Esophagus muscularis mucosa (tissue), 4 donors: ENCODE measurements at regions not wholly inside any gene's neighbourhood (a gene's known extent, or its start where the extent isn't known, plus 50 kb on each side); places are given as distances from the start of the nearest gene placed in this dataset.

Experiments used
- DNase-seq: peaks from one replicate; pipeline ENCODE4 v3.0.0-alpha.2; 2017; ENCODE audit errors: extremely low spot score
- H3K27ac ChIP-seq, 4 donors: fragments of 200-600 bp; sonication (generic); replicated peaks in 1 of 4; 1 replicate in 3 of 4; 2 replicates in 1 of 4; pipeline ENCODE4 v1.5.1; 2016 to 2019; ENCODE audit warnings: mild to moderate bottlenecking in 1 of 4
- H3K27me3 ChIP-seq, 4 donors: fragments of 200-600 bp; sonication (generic); one replicate each; pipeline versions ENCODE4 v1.5.1 to v1.6.0; 2016 to 2019
- H3K36me3 ChIP-seq, 4 donors: fragments of 200-600 bp; sonication (generic); one replicate each; pipeline ENCODE4 v1.5.1; 2016 to 2019
- H3K4me1 ChIP-seq, 4 donors: fragments of 200-600 bp; sonication (generic); one replicate each; pipeline ENCODE4 v1.5.1; 2016 to 2019
- H3K4me3 ChIP-seq, 4 donors: fragments of 200-600 bp; sonication (generic); 1 replicate in 2 of 4; 2 replicates in 2 of 4; pipeline ENCODE4 v1.5.1; 2016 to 2019; ENCODE audit warnings: mild to moderate bottlenecking in 4 of 4, moderate library complexity in 1 of 4
- H3K9me3 ChIP-seq, 4 donors: fragments of 200-600 bp; sonication (generic); 1 replicate in 3 of 4; 2 replicates in 1 of 4; pipeline ENCODE4 v1.5.1; 2016 to 2019
- EP300 ChIP-seq: sonication (generic); formaldehyde crosslinking; IDR thresholded peaks from one replicate; pipeline ENCODE4 v1.6.1; 2017; ENCODE audit warnings: antibody characterized with exemption
- POLR2A ChIP-seq: fragments of 450-650 bp; IDR thresholded peaks from one replicate; pipeline ENCODE4 v1.6.1; 2017; ENCODE audit warnings: antibody characterized with exemption, moderate library complexity, mild to moderate bottlenecking, low read depth
- POLR2AphosphoS5 ChIP-seq, 2 donors: sonication (generic); formaldehyde crosslinking; IDR thresholded peaks; one replicate each; pipeline ENCODE4 v1.6.1; 2017; ENCODE audit warnings: antibody characterized with exemption in 2 of 2
- WGBS: methylation state at CpG from one replicate; pipeline ENCODE4 v1.1.5; 2018; 5-methylcytosine and 5-hydroxymethylcytosine counted together
- intact Hi-C: fragments of 100-400 bp; cut with DNase I; formaldehyde crosslinking; loops from one replicate; pipeline ENCODE4 v1.15.1; 2023
- TF ChIP-seq, protein P1 (sequence below), 3 experiments: fragments of 200-600 bp in 2 of 3; fragments of 450-650 bp in 1 of 3; sonication (generic) in 2 of 3; IDR thresholded peaks; one replicate each; pipeline ENCODE4 v1.5.1; 2017 to 2019; ENCODE audit warnings: antibody characterized with exemption in 3 of 3, mild to moderate bottlenecking in 2 of 3, moderate library complexity in 1 of 3

DNA sequence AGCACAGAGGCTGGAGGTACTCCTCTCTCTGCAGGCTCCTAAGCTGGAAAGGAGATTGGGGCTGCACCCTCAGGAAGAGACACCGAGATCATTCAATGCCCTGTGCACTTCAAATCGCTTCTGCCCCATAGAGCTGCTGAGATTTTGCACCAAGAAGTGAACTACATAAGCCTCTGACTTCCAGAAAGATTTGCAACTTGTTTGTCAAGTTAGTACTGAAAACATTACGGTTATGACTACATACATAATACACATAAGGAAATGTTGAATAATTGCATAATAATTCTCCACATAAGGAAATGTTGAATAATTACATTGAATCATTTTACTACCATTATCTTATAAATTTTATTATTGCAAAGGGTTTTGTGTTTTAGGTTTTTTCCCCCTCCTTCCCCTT lies 120.3 kb upstream of the SASH1 start:
- WGBS: 87% methylated on average over 3 of the region's 3 CpGs
- no peak overlapping the region for H3K27ac ChIP-seq
- H3K36me3 ChIP-seq: no peaks in the 10 kb centered on the region
- TF ChIP-seq EP300 (no peak), POLR2AphosphoS5 (IDR thresholded peaks at IDR 0.05) (no peak), POLR2A (no peak)
- TF ChIP-seq, protein P1, sequence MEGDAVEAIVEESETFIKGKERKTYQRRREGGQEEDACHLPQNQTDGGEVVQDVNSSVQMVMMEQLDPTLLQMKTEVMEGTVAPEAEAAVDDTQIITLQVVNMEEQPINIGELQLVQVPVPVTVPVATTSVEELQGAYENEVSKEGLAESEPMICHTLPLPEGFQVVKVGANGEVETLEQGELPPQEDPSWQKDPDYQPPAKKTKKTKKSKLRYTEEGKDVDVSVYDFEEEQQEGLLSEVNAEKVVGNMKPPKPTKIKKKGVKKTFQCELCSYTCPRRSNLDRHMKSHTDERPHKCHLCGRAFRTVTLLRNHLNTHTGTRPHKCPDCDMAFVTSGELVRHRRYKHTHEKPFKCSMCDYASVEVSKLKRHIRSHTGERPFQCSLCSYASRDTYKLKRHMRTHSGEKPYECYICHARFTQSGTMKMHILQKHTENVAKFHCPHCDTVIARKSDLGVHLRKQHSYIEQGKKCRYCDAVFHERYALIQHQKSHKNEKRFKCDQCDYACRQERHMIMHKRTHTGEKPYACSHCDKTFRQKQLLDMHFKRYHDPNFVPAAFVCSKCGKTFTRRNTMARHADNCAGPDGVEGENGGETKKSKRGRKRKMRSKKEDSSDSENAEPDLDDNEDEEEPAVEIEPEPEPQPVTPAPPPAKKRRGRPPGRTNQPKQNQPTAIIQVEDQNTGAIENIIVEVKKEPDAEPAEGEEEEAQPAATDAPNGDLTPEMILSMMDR (IDR thresholded peaks at IDR 0.05): no peak
- peaks cover 0 to 17% (median 13%) of the 10 kb centered on the region in 4 donors for H3K4me1 ChIP-seq
- no peak overlapping the region for H3K4me3 ChIP-seq
- intact Hi-C loops: no loop called here
- H3K27me3 ChIP-seq: no peaks in the 10 kb centered on the region
- DNase-seq: no peak
- H3K9me3 ChIP-seq: no peaks in the 10 kb centered on the region

DNA sequence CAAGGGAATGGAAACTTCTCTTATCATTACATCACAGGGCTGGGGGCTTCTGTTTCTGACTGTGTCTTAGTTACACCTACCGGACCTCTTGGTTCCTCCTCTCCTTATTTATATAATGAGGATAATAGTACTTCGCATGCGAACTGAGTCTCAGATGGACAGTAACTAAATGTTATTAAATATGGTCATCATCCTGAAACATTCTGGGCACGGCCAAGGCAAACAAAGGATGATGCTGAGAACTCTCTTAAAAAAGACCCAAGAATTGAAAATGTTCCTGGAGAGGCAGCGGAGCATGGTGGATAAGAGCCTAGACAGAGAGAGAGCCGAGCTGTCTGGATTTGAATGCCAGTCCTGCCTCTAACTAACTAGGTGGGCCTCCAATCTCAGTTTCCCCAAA lies 119.8 kb upstream of the SASH1 start:
- H3K4me3 ChIP-seq: no peak overlapping the region
- no peak for TF ChIP-seq EP300
- TF ChIP-seq, protein P1 (IDR thresholded peaks at IDR 0.05): no peak
- no peak for TF ChIP-seq POLR2AphosphoS5 (IDR thresholded peaks at IDR 0.05)
- TF ChIP-seq POLR2A: no peak
- peaks cover 0 to 15% (median 13%) of the 10 kb centered on the region in 4 donors for H3K4me1 ChIP-seq
- intact Hi-C loops: no loop called here
- H3K27me3 ChIP-seq: no peaks in the 10 kb centered on the region
- H3K27ac ChIP-seq: no peak overlapping the region
- WGBS: 50% methylated on average over 6 of the region's 6 CpGs
- no peaks in the 10 kb centered on the region for H3K36me3 ChIP-seq
- H3K9me3 ChIP-seq: no peaks in the 10 kb centered on the region
- DNase-seq: no peak

DNA sequence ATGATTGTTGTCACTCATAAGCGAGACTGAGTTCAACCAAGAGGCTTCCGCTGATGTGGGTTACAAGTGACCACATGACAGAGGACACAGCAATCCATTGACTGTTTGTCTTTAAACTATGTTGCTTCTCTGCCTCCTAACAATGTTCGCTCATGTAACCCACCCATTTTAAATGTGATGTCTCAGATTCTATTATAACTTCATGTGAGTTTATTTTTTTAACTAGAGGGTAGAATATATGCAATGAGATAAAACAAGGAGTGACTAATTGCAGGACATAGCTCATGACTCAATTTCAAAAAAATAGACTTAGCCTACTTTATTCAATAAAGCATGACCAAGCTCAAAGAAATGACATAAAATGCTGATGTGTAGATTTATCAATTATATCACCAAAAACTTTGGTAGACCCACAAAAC lies 119.2 kb upstream of the SASH1 start:
- H3K27ac ChIP-seq: no peak overlapping the region
- no peaks in the 10 kb centered on the region for H3K9me3 ChIP-seq
- TF ChIP-seq POLR2AphosphoS5 (IDR thresholded peaks at IDR 0.05) (no peak), POLR2A (no peak), EP300 (no peak)
- TF ChIP-seq, protein P1 (IDR thresholded peaks at IDR 0.05): no peak
- H3K36me3 ChIP-seq: no peaks in the 10 kb centered on the region
- intact Hi-C loops: no loop called here
- WGBS: 86% methylated on average over 3 of the region's 3 CpGs
- no peaks in the 10 kb centered on the region for H3K27me3 ChIP-seq
- peaks cover 0 to 9% (median 9%) of the 10 kb centered on the region in 4 donors for H3K4me1 ChIP-seq
- no peak for DNase-seq
- H3K4me3 ChIP-seq: no peak overlapping the region

DNA sequence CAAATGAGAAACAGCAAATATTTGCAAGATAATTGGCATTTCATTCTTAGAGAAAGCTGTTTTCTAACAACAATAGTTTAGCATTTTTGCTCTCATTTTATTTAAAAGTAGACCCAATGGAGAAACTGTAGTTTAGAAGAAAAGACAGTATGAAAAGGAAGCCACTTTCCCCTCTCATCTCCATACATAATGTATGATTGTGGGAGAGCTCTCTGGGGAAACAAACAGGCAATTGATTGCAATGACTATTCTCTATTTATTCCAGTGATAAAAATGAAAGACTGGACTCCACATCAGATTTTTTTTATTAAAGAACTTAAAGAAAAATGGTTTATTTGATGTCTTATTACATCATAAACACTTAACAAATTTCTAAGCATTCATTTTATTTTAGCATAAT lies 116.8 kb upstream of the SASH1 start:
- no peaks in the 10 kb centered on the region for H3K27me3 ChIP-seq
- intact Hi-C loops: no loop called here
- no peak overlapping the region for H3K27ac ChIP-seq
- no peak overlapping the region for H3K4me3 ChIP-seq
- DNase-seq: no peak
- H3K9me3 ChIP-seq: no peaks in the 10 kb centered on the region
- TF ChIP-seq, protein P1 (IDR thresholded peaks at IDR 0.05): no peak
- TF ChIP-seq POLR2AphosphoS5 (IDR thresholded peaks at IDR 0.05) (no peak), EP300 (no peak)
- no peaks in the 10 kb centered on the region for H3K36me3 ChIP-seq
- peaks cover 0 to 3% (median 0%) of the 10 kb centered on the region in 4 donors for H3K4me1 ChIP-seq

DNA sequence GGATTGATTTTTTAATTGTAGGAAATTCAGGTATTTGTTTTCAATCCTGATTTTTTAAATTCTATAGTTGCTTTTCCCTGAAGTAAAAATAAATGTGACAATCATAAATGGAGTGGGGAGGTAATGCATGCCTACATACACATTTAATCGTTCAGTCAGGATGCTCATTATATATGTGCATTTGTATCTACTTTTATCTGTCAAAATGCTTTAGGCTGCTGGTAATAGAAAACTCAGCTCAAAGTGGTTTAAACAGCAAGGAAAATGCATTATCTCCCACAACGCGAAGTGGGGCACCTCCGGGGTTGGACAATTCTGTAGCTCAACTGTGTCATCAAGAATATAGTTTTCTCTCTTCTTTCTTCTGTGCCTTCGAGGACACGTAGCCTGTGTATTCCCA lies 116.4 kb upstream of the SASH1 start:
- Histone ChIP-seq H3K27me3 (no peaks in the 10 kb centered on the region), H3K27ac (no peak overlapping the region), H3K9me3 (no peaks in the 10 kb centered on the region), H3K4me3 (no peak overlapping the region), H3K36me3 (no peaks in the 10 kb centered on the region), H3K4me1 (peaks cover 0 to 3% (median 0%) of the 10 kb centered on the region in 4 donors)
- 90% methylated on average over 6 of the region's 6 CpGs for WGBS
- TF ChIP-seq, protein P1 (IDR thresholded peaks at IDR 0.05): no peak
- TF ChIP-seq EP300: no peak
- no peak for TF ChIP-seq POLR2AphosphoS5 (IDR thresholded peaks at IDR 0.05)
- no peak for TF ChIP-seq POLR2A
- DNase-seq: no peak
- intact Hi-C loops: no loop called here
